NB4 (cell line): ENCODE measurements at regions not wholly inside any gene's neighbourhood (a gene's known extent, or its start where the extent isn't known, plus 50 kb on each side); places are given as distances from the start of the nearest gene placed in this dataset.

Source experiments
- DNase-seq: peaks from one replicate; pipeline ENCODE4 v3.0.0; 2010; ENCODE audit warnings: low read depth
- H3K4me3 ChIP-seq: one replicate; pipeline ENCODE4 v1.5.1; 2011; ENCODE audit warnings: mild to moderate bottlenecking, low read depth, low read length, moderate library complexity
- MAX ChIP-seq: IDR thresholded peaks from 2 replicates; pipeline ENCODE4 v1.6.1; 2011; ENCODE audit warnings: low read depth, low read length
- MYC ChIP-seq: IDR thresholded peaks from 2 replicates; pipeline ENCODE4 v1.6.1; 2011; ENCODE audit warnings: low read depth, low read length
- POLR2A ChIP-seq: IDR thresholded peaks from 2 replicates; pipeline ENCODE4 v1.6.1; 2011; ENCODE audit warnings: mild to moderate bottlenecking; ENCODE audit not compliant: insufficient read length; ENCODE audit errors: extremely low read depth
- TF ChIP-seq, protein P1 (sequence below): IDR thresholded peaks from one replicate; pipeline ENCODE4 v1.5.1; 2012; ENCODE audit warnings: low read depth, low read length

- H3K4me3 ChIP-seq, result no peak overlapping the region
- TF ChIP-seq MAX, result no peak
- TF ChIP-seq MYC, result no peak
- TF ChIP-seq POLR2A, result no peak
- TF ChIP-seq, protein P1, sequence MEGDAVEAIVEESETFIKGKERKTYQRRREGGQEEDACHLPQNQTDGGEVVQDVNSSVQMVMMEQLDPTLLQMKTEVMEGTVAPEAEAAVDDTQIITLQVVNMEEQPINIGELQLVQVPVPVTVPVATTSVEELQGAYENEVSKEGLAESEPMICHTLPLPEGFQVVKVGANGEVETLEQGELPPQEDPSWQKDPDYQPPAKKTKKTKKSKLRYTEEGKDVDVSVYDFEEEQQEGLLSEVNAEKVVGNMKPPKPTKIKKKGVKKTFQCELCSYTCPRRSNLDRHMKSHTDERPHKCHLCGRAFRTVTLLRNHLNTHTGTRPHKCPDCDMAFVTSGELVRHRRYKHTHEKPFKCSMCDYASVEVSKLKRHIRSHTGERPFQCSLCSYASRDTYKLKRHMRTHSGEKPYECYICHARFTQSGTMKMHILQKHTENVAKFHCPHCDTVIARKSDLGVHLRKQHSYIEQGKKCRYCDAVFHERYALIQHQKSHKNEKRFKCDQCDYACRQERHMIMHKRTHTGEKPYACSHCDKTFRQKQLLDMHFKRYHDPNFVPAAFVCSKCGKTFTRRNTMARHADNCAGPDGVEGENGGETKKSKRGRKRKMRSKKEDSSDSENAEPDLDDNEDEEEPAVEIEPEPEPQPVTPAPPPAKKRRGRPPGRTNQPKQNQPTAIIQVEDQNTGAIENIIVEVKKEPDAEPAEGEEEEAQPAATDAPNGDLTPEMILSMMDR, result no peak
- DNase-seq, result no peak
Measured at GRCh38 chr1:181150273-181150672, 61.8 kb downstream of the IER5 start.

- TF ChIP-seq, protein P1, result no peak
- TF ChIP-seq MAX (no peak), POLR2A (no peak), MYC (no peak)
- no peak for DNase-seq
- H3K4me3 ChIP-seq, result no peak overlapping the region
Measured at GRCh38 chr1:181150842-181151241, 62.3 kb downstream of the IER5 start.

DNA sequence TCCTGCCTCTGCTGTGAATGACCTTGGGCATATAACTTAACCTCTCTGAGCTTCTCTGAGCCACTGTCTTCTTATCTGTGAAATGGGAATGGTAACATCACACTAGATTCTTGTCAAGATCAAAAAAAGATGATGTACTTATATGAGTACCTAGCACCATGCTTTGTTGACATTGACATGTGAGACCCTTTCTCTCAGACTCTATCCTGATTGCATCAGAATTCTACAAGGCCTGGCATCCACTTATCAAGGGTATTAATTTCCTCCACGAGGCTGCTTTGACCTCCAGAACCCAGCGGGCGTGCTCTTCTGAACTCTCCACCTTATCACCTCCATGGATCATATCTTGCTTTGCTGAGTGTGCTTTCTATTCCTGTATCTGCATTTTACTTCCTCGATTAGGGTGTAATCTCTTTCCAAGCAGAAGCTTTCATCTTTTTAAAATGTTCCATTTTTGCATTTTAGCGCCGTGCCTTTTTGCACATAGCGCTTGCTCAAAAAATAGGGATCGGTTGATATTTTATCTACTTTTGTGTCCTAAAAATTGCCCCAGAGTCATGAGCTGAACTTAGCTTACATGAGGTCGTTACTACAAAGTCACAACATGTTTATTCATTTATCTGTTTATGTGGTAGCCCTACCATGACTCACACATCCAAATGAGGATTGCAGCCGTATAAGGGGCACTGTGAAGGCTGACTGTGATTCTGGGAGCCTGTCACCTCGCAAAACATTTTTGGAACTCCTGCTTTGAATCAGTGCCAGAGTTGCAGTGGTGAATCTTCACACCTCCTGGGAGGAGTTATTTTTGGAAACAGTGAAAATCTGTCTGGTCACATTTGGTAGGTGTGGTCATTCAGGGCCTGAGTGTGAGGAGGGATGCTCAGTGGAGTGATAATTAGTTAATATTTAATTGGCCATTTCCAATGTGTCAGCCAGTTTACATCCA lies 63.2 kb downstream of the IER5 start:
- TF ChIP-seq, protein P1, result no peak
- TF ChIP-seq MYC (no peak), MAX (no peak), POLR2A (no peak)
- DNase-seq, result no peak
- no peak overlapping the region for H3K4me3 ChIP-seq

DNA sequence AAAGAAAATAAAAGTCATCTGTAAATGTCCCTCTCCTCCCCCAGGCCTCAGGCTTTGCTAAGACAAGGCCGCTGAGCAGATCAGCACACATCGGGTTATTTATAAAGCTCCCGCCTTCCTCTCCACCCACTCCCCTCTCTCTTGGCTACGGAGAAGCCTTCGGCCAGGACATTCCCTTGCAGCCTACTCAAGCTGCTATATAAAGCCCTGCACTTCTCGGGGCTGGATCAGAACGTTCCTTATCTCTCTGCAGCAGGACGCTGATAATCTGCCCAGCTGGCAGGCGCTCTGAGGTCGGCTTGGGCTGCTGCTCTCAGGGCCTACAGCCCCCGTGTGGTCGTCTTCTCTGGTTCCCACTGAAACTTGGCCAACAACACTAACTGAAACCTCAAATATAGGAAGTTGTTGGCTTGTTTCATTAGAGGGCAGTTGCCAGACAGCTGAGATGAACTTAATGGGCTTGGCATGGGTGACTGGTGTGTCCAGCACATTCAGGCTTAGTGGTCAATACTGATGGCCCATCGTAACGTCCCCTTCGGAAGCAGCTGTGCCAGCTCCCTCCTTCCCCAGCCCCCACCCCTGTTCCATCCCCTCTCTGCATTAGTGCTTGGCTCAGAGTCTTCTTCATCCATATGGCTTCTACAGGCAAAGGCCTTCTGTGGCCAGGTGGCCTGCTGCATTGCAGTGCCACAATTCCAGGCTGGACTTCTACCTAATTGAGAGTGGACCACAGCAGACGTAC lies 64.6 kb downstream of the IER5 start:
- DNase-seq, result peak; percentile 97
- no peak overlapping the region for H3K4me3 ChIP-seq
- TF ChIP-seq, protein P1, result peak; percentile 39
- TF ChIP-seq MYC (no peak; the same call in 1 of the 2 replicates), POLR2A (no peak), MAX (peak; percentile 60; the same call in 1 of the 2 replicates)

GRCh38 chr1:181153634-181153961 lies 65.1 kb downstream of the IER5 start:
- no peak for DNase-seq
- H3K4me3 ChIP-seq, result no peak overlapping the region
- TF ChIP-seq POLR2A (no peak), MYC (no peak), MAX (no peak)
- TF ChIP-seq, protein P1, result no peak
